ENCODE measurements at regions not wholly inside any gene's neighbourhood (a gene's known extent, or its start where the extent isn't known, plus 50 kb on each side); places are given as distances from the start of the nearest gene placed in this dataset.

DNA sequence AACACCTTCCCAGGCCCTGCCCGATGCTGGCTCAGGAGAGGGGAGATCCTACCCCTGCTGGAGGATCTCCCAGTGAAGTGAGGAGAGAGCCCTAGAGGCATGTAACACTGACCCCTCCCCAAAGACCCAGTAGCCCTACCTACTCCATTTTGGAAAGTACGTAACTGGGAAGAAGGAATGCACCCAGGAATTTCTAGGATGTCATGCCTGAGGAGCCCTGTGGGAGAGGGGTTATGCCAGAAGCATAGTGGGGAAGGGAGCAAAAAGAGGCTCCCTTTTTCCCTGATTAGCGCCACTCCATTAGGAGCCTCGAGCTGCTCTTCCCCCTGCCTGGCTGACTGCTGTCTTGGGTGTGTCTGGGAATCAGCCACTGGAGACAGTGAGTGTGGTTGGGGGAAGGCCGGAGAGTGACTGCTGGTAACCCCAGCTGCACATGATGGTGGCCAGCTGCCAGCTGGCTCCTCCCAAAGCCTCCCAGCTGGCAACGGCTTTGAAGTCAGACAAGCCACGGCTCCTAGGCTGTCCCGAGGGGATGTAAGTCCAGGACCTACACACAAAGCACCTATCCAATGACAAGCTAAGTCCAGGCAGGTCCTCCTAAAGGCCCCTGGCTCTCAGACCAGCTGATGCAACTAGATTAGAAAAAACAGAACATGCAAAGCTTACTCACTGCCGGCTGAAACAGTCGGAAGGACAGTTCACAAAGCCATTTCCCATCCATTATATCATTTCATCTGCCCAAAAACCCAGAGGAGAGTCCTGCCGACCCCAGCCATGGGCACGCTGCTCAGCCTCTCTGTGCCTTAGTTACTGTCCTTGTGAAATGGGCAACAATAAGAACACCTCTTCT is 136.5 kb upstream of the ABCA1 start:
- peak; percentile 77 for DNase-seq (ENCODE audit: low read depth)

DNA sequence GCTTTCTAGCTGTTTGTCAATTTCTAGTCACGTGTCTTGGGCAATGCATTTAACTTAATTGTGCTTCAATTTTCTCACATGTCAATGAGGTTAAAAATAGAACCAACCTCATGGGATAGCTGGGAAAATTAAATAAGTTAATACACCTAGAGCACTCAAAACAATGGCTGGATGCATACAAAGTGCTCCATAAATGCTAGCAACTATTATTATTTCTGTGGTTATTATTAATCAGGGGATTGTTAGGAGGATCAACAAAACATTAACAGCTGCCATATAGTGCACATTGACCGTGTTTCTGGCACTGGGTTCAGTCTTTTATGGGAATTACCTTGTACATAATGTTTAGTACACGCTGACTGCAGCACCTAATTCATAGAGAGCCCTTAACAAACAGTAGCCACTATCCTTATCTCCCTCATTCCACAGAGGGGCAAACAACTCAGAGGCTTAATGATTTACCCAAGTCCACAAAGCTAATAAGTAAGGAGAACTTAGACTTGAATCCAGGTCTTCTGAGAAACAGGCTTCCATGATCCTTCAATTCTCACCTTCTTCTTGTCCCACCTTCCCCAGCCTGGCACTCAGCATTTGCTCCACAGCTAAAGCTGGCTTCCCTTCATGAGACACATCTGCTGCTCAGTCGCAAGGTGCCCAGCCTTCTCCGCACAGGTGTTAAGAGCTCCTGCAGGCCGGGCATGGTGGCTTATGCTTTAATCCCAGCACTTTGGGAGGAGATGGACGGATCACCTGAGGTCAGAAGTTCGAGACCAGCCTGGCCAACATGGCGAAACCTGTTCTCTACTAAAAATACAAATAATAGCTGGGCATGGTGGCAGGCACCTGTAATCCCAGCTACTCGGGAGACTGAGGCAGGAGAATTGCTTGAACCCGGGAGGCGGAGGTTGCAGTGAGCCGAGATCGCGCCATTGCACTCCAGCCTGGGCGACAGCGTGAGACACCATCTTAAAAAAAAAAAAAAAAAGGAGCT is 137.4 kb upstream of the ABCA1 start:
- DNase-seq (ENCODE audit: low read depth), result no peak

DNA sequence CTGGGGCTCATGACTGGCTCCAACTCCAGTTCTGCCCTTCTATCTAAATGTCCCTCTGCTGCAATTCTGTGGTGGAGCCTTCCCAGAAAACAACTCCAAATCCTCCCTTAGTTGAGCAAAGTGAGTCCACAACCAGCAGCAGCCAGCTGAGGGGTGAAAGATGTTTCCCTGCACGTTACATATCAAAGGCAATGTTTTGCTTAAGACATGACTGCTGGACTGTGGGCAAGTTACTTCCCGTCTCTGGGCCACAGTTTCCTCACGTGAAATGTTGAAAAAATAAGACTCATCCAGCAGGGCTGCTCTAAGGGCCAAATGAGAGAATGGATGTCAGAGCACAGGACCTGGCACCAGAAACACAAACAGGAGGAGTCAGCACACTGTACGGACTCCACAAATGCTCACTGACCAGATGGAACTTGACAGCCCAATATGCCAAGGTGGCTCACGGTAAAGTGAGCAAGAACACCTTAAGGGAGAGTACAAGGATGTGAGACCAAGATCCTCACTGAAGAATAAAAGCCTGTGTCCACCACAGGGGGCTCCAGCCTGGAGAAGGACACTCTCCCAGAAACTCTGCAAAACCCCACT is 138.4 kb upstream of the ABCA1 start:
- DNase-seq (ENCODE audit: low read depth), result no peak

DNA sequence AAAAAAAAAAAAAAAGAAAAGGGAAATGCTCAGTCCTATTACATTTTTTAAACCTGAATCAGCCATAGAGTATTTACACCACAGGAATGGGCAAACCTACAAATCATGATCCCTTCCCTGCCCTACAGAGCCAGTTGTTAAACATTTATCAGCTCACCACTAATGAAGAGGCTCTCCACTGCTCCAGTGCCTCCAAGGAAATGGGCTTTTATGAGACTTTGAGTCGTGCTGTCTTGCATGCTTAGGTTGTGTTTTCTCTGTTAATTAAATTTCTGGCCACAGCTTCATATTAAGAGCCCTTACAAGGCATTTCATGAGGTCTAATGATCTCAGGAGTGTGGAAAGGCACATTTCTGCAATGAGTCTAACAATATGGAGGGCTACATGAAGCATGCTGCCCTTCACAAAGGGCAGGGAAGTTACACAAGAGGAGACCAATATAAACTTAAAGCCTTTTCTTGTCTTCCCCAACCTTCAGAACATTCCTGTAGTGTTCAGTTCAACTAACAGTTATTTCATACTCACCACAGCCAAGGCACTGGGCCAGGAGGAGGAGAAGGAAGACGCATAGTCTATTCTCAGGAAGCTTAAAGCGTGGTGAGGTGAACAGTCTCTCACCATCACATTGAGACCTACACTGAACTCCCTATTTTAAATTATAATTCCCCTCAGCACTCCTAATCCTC is 140.1 kb upstream of the ABCA1 start:
- DNase-seq (ENCODE audit: low read depth), result no peak

DNA sequence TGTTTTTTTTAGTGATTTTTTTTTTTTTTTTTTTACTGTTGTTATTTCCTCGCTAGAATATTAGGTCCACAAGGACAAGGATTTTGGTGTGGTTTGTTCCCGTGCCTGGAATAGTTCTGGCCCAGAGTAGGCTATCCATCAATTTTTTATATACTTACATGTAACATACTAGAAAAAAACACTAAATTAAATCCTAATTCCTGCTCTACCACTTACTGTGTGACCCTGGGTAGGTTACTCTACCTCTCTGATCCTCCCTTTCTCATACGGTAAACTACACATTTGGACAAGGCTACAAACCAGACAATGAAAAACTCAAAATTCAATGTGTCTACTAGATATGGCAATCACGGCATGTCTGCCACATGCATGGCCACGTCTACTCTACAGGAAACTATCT is 141.3 kb upstream of the ABCA1 start:
- DNase-seq (ENCODE audit: low read depth), result no peak

DNA sequence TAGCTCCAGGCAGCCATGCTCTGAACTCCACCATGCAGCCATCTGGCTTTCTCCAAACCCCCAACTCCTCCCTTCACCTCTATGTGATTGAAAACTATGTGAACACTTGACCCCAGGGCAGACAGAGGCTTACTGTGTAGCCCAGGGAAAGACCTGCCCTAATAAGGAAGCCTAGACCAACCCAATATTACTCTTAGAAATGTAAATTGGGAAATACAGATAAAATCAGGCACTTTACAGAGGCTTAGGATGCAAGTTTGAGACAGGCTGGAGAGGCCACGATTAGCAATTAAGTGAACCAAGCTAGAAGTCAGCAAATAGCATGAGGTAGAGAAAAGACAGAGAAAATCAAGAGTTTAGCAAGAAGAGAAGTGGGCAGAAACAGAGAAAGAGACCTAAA is 141.7 kb upstream of the ABCA1 start:
- DNase-seq (ENCODE audit: low read depth), result no peak

DNA sequence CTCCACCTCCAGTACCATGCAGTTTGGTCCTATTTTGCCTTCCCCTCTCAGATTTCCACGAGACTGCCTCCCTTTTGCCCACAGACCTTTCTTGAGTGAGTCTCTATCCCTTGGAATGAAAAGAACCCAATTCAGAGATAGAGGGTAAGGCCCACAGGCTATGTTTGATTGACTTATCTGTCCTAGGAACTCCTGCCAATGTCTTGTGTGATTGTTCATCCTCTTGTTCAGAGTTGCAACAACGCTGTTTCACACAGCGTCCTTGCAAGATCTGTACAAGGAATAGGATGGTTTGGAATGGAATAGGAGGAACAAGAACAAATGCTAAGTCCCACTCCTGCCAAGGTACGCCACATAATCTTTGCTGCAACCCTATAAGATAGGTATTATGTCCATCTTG is 142.2 kb upstream of the ABCA1 start:
- no peak for DNase-seq (ENCODE audit: low read depth)

DNA sequence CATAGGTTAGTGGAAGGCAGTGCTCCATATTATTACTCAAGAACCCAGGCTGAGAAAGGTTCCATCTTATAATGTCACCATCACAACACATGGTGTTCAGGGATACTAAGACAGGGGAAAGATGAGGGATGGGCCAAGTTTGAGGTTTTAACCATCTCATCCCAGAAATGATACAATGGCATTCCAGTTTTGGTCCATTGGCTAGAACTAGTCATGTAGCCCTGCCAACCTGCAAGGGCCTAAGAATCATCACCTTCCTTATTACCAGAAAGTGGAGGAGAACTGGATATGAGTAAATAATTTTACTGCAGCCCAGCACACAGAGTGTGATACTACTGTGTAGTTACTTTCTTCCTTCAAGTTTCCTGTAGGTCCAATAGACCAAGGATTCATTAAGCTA is 144.5 kb upstream of the ABCA1 start:
- no peak for DNase-seq (ENCODE audit: low read depth)

DNA sequence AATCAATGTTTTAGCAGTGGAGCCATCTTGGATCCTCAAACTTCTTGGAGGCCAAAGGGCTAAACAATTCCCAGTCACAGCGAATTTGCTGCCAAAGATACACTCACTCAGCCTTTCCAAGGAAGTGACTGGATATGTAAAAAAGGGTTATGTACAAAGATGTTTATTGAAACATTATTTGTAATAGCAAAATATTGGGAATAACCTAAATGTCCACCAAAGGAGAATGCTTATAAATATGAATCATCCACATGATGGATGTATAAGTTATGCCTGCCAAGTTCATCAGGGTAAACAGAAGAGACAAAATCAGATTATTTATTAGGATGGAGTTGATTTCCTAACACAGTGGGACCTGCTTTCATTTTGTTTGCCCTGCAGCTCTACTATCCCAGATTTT is 145.2 kb upstream of the ABCA1 start:
- no peak for DNase-seq (ENCODE audit: low read depth)

DNA sequence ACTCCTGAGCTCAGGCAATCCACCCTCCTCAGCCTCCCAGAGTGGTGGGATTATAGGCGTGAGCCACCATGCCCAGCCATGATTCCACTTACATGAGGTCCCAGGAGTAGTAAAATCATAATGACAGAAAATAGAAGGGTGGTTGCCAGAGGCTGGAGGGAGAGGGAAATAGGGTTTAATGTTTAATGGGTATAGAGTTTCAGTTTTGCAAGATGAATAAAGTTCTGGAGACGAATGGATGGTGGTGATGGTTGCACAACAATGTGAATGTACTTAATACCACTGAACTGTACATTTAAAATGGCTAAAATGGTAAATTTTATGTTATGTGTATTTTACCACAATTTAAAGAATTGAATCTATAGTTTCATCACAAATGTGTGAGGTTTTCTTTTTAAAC is 146.5 kb upstream of the ABCA1 start:
- DNase-seq (ENCODE audit: low read depth), result no peak

DNA sequence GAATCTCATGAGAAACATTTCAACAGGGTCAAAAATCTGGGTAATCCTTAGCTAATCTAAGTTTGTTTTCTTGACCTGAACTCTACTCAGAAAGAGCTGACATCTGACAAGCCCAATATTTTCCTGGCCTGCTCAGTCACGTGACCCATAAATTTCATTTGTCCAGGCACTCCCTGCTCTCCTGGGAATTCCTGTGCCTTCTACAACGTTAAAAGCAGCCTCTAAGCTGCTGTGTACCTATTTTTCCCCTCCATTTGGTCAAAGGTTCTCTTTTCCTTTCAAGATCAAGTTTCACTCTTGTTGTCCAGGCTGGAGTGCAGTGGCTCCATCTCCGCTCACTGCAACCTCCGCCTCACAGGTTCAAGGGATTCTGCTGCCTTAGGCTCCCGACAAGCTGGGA is 148.8 kb upstream of the ABCA1 start:
- no peak for DNase-seq (ENCODE audit: low read depth)

DNA sequence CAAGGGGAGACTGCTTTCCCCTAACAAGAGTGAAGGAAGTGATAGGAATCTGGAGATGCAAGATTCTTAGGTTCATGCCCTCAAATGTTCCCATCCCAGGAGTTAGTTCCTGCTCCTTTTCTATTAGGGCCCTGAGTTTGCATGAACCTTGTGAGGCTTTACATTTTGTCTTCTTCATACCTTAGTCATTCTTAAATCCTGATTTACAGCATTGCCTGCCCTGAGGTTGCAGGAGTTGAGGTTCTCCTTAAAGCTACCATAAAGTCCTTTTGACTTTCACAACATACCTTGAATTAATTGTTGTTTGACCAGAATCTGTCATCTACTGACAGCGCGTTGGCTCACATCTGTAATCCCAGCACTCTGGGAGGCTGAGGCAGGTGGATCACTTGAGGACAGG is 151.5 kb upstream of the ABCA1 start:
- DNase-seq (ENCODE audit: low read depth), result no peak

DNA sequence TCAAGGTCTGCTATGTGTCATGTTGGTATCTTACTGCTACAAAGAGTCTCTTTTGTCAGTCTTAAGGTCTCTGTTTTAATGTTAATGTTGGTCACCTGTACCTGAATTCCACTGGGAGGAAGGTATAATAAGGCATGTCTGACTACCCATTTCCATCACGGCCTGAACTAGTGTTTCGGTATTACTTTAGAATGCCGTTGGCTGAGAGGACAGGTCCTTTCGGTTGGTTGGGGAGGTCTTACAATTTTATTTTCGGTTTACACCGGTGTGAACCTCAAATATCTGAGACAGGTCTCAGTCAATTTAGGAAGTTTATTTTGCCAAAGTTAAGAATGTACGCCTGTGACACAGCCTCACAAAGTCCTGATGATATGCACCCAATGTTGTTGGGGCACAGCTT is 154.9 kb upstream of the ABCA1 start:
- DNase-seq (ENCODE audit: low read depth), result no peak

DNA sequence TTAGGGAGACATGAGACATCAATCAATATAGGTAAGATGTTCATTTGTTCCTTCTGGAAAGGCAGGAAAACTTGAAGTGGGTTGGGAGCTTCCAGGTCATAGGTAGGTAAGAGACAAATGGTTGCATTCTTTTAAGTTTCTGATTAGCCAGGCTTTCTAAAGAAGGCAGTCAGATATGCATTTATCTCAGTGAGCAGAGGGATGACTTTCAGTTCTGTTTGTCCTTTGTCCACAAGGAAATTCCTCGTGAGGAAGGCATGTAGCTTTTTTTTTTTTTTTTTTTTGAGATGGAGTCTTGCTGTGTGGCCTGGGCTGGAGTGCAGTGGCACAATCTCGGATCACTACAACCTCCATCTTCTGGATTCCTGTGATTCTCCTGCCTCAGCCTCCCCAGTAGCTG is 155.3 kb upstream of the ABCA1 start:
- DNase-seq (ENCODE audit: low read depth), result no peak

DNA sequence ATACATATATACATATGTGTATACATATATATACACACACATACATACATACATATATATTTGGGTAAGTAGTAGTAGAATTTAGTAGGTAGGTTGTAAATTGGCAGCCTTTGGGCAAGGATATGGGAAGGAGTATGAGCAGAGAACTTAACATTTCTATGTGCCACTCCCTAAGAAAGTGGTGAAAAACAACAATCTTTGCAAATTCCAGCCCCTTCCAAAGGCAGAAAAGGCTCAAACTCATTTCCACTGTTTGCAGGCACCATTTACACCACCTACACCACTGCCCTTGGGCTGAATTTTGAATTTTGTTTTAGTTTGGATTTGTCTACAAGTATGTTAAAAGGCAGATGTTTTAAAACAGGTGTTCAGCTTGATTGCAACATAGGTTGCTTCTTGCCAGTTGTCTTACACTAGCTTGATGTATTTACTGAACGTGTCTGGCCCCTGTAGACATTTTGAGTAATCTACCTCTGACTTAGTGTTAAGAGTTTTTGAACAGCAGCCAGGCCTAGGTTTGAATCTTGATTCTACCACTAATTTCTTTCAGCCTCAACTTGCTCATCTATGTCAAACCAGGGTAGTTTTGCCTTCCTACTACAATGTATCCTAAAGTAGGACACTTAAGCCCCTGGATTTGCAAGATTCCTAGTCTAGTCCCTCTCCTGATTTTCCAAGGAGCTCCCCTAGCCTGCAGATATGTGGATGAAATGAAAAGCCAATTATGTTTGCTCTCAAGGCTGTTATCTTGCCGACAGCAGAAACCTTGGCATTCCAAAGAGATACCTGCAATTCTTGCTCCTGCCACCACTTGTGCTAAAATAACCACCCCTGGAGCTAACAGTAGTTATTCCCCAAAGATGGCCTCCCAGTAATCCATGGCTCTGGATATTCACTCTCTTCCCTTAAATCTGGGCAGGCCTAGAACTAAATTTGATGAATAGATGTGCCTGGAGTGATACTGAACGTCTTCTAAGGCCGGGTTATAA is 156.2 kb upstream of the SLC44A1 start:
- DNase-seq (ENCODE audit: low read depth), result no peak

DNA sequence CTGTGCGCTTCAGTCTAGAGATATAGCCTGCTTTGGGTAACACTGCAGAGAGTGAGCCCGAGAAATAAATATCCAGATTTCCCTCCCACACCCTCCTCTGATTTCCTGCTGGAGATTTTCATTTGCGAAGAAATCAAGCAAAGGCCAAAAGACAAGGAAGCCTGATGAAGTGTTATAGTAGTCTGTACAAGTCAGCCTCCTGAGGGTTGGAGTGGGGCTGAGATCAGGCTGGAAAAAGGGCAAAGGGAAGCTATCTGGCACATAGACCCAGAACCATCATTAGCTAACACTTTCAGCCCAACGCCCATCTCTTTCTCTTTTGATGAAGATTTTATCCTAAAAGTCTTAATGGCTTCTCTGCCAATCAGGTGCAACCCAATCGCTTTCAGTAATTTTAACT is 154.6 kb upstream of the SLC44A1 start:
- no peak for DNase-seq (ENCODE audit: low read depth)

DNA sequence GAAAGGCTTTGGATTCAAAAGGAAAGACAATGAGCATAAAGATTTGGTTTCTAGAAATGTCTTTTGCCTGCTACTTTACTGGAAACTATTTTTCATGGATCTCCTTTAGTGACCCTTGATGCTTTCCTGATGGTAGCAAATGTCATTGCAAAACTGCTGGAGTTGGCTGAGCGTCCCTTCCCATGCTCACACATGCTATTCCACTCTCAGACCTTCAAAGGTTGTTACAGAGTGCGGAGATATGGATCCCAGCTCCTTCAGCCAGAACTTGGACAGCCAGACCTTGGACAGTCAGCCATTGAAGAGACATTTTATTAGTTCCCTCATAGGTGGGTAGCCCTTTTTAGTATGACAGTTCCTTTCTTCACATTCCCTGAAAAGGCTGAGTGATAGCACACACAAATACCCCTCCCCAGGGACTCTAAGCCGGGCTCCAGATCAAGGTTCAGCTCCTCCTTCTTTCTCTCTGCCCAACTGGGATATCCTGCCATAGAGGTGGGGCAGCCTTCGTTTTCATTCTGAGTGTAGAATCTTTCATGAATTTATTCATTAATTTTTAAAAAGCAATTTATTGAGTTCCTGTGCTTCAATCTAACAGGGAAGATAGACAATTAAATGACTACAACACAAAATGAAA is 153.3 kb upstream of the SLC44A1 start:
- no peak for DNase-seq (ENCODE audit: low read depth)

DNA sequence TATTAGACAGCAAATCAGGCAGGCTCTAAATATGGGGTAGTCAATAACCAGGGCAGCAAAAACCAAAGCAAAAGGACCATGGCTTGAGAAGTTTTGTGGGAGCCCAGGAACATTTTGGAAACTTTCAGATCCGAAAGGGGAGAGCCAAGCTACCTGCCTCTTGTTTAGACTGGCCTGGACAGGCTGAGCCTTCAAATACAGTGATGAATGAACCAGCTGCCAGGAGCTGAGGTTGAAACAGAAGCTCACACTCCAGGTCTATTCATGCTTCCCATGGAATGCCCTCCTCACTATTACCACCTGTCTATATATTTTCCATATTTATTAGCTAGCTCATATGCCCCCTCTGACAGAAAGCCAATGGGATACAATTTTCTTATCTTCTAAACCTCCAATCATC is 150.8 kb upstream of the SLC44A1 start:
- DNase-seq (ENCODE audit: low read depth), result no peak

DNA sequence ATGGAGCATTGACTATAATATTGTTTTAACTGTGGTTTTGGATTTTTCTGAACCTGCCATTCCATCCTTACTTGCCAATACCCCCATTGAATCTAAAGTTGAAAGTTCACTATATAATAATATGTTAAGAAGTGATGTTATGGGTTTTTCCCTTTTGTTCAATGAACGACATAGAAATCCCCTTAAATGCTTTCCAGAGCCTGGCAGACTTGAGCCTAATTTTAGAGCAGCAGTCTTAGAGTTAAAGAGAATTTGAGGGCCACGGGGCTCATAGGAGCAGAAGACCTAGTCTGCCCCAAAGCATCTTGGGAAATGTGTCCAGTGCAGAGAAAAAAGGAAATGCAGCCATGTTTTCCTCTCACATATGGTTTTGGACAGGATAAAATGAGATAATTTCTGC is 146.1 kb upstream of the SLC44A1 start:
- no peak for DNase-seq (ENCODE audit: low read depth)

DNA sequence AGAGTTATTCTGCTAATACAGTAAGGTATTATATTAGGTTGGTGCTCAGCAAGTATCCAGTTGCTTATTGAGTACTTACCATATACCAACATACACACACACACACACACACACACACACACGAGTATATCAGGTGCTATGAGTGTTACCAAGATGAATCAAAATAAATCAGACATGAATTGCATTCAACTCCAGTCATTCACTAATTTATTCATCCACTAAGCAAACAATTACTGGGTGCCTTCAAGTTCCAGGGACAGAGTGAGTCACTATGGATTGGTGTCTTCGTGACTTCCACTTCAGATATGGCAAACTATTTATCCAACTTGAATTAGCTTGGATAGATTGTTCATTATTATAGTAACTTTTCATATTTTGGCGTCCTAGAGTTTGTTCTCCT is 140.7 kb upstream of the SLC44A1 start:
- no peak for DNase-seq (ENCODE audit: low read depth)

Data from forelimb muscle (tissue), 1 donor.